Activated CD8-positive, alpha-beta T cell treated with anti-CD3 and anti-CD28 coated beads for 36 hours (primary cell): ENCODE measurements at regions not wholly inside any gene's neighbourhood (a gene's known extent, or its start where the extent isn't known, plus 50 kb on each side); places are given as distances from the start of the nearest gene placed in this dataset.

Experiments
- ATAC-seq: fragments of 200-7000 bp; cut with Tn5 transposase; one replicate; pipeline ENCODE4 v1.10.0; 2021; ENCODE audit warnings: mild to moderate bottlenecking, moderate library complexity
- CTCF ChIA-PET: fragments of 350-600 bp; sonication (Branson Sonifier 250); formaldehyde crosslinking; loops from one replicate; lab custom pipeline; 2021; ENCODE audit warnings: antibody characterized with exemption; lab: Charles Lee
- POLR2A ChIA-PET: fragments of 350-600 bp; sonication (Branson Sonifier 250); formaldehyde crosslinking; loops from one replicate; lab custom pipeline; 2021; ENCODE audit warnings: antibody characterized with exemption; lab: Charles Lee
- DNase-seq: peaks from one replicate; pipeline ENCODE4 v3.0.0-alpha.2; 2020
- H3K27ac Mint-ChIP-seq: one replicate; pipeline ENCODE4 v1.8.0; 2021; ENCODE audit warnings: mild to moderate bottlenecking, mixed read lengths
- H3K27me3 Mint-ChIP-seq: one replicate; pipeline ENCODE4 v1.8.0; 2021; ENCODE audit warnings: mixed read lengths
- H3K36me3 Mint-ChIP-seq: one replicate; pipeline ENCODE4 v1.8.0; 2021; ENCODE audit warnings: low read depth, mixed read lengths
- H3K4me1 Mint-ChIP-seq: one replicate; pipeline ENCODE4 v1.8.0; 2021; ENCODE audit warnings: low read depth, mixed read lengths
- H3K4me3 Mint-ChIP-seq: one replicate; pipeline ENCODE4 v1.8.0; 2021; ENCODE audit warnings: mild to moderate bottlenecking, moderate library complexity, mixed read lengths
- H3K9me3 Mint-ChIP-seq: one replicate; pipeline ENCODE4 v1.8.0; 2021; ENCODE audit warnings: mixed read lengths
- intact Hi-C: fragments of 100-400 bp; cut with micrococcal nuclease; formaldehyde crosslinking; loops from one replicate; pipeline ENCODE4 v1.10.0; 2022
- TF ChIP-seq, protein P1 (sequence below): fragments of 200-600 bp; IDR thresholded peaks from one replicate; pipeline ENCODE4 v1.8.0; 2022; ENCODE audit warnings: antibody characterized with exemption, mild to moderate bottlenecking

DNA sequence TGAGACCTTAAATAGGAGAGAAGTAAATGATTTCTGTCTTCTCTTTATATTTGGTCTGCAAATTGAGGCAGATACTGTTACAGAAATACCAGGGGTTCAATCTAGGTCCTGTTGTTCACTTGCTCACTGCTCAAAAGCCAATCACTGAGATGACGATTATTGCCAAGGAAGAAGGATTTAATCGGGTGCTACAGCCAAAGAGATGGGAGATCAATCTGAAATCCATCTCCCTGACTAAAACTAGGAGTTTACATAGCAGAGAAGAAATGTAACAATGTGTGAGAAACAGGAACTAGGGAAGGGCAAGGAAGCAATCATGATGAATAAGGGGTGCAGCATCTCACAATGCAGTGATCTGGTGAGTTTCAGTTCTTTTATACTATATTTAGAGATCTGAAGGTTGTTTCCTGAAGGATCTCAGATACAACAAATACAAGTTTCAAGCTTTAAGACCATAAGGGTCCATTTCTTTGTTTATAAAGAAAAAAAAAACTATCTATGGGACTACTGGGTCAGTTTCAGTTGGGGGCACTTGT, 117.9 kb upstream of the FAM9B start:
- H3K9me3 Mint-ChIP-seq = peaks cover 10% of the 10 kb centered on the region

DNA sequence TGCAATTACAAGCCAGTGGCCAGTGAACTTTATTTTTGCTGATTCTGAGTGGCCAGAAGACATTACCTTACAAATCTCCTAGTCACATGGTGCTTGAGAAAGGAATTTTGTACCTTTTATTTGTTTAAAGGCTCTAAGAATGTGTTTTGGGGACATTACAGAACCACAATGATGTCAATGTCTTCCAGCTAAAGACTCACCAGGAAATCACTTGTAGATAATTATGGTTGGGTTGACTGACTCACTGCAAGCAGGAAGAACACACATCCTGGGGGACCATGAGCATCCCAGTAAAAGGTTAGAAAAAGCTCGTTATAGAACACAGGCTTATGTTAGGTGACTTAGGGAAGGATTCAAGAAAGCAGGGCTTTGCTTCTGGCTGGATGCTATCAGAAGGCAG, 119.4 kb upstream of the FAM9B start:
- ChIA-PET CTCF (no interaction called here), POLR2A (no interaction called here)
- peaks cover 6% of the 10 kb centered on the region for H3K36me3 Mint-ChIP-seq
- H3K27me3 Mint-ChIP-seq = no peaks in the 10 kb centered on the region
- H3K4me1 Mint-ChIP-seq = peaks cover 15% of the 10 kb centered on the region
- ATAC-seq = peak; percentile 62
- peak overlapping the region; percentile 86 for H3K27ac Mint-ChIP-seq
- TF ChIP-seq, protein P1, sequence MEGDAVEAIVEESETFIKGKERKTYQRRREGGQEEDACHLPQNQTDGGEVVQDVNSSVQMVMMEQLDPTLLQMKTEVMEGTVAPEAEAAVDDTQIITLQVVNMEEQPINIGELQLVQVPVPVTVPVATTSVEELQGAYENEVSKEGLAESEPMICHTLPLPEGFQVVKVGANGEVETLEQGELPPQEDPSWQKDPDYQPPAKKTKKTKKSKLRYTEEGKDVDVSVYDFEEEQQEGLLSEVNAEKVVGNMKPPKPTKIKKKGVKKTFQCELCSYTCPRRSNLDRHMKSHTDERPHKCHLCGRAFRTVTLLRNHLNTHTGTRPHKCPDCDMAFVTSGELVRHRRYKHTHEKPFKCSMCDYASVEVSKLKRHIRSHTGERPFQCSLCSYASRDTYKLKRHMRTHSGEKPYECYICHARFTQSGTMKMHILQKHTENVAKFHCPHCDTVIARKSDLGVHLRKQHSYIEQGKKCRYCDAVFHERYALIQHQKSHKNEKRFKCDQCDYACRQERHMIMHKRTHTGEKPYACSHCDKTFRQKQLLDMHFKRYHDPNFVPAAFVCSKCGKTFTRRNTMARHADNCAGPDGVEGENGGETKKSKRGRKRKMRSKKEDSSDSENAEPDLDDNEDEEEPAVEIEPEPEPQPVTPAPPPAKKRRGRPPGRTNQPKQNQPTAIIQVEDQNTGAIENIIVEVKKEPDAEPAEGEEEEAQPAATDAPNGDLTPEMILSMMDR = no peak
- no peak for DNase-seq
- H3K9me3 Mint-ChIP-seq = peaks cover 10% of the 10 kb centered on the region
- no peak overlapping the region for H3K4me3 Mint-ChIP-seq
- intact Hi-C loops = no loop called here

More for the DNA sequence above, 117.9 kb upstream of the FAM9B start:
- Mint-ChIP-seq H3K27ac (no peak overlapping the region), H3K4me1 (peaks cover 15% of the 10 kb centered on the region), H3K27me3 (no peaks in the 10 kb centered on the region), H3K36me3 (peaks cover 6% of the 10 kb centered on the region), H3K4me3 (no peak overlapping the region)
- no peak for DNase-seq
- CTCF ChIA-PET = no interaction called here
- no peak for ATAC-seq
- POLR2A ChIA-PET = no interaction called here
- TF ChIP-seq, protein P1 = no peak
- intact Hi-C loops = no loop called here

DNA sequence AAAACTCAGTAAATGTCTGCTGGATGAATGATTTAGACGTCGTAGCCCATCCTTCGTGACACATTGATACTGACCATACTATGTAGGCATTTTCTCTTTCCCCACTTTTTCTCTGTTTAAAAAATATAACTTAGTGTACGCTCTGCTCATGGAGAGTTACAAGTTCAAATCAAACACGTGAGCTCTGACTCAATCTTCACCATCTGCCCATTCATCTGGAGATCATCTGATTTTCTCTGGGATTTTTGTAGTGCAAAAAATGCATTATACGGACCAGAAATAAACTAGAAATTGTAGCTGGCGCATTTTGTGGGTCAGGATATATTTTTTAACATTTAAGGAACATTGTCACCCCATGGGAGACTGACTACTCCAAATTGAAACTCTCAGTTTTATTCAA, 124.7 kb upstream of the FAM9B start:
- CTCF ChIA-PET = no interaction called here
- DNase-seq (no peak), ATAC-seq (no peak)
- POLR2A ChIA-PET = no interaction called here
- intact Hi-C loops = no loop called here
- H3K27ac Mint-ChIP-seq = no peak overlapping the region
- peaks cover 2% of the 10 kb centered on the region for H3K9me3 Mint-ChIP-seq
- peaks cover 24% of the 10 kb centered on the region for H3K4me1 Mint-ChIP-seq
- H3K4me3 Mint-ChIP-seq = no peak overlapping the region
- TF ChIP-seq, protein P1 = no peak
- H3K27me3 Mint-ChIP-seq = no peaks in the 10 kb centered on the region
- H3K36me3 Mint-ChIP-seq = peaks cover 2% of the 10 kb centered on the region

DNA sequence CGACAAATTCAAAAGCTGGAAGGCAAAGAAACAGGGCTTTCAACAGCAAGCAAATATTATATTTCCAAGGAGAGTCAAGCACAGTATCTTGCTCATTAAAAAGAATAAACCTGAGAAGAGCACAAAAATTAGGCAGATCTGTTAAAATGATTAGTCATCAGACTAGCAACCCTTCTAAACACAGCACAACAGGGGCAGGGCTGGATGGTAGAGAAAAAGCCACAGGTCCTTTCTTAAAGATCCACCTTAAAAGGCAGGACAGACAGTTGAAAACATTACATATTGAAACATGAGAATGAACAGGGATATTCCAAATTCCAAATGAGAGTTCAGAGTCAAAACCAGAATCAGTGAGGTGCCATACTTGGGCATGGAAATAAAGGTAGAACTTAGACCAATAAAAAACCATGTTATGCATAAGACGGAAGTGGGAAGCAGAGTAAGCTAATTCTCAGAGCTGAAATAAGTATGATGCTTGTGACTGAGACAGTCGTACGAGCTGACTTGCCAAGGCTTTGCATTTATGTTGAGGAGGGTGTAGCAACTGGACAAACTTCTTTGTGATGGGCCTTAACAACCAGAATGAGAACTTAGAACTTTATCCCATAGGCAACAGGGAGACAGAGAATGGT, 126.9 kb upstream of the FAM9B start:
- H3K4me3 Mint-ChIP-seq = no peak overlapping the region
- intact Hi-C loops = no loop called here
- no peaks in the 10 kb centered on the region for H3K9me3 Mint-ChIP-seq
- TF ChIP-seq, protein P1 = no peak
- peaks cover 34% of the 10 kb centered on the region for H3K4me1 Mint-ChIP-seq
- ChIA-PET POLR2A (no interaction called here), CTCF (no interaction called here)
- H3K27ac Mint-ChIP-seq = no peak overlapping the region
- H3K27me3 Mint-ChIP-seq = no peaks in the 10 kb centered on the region
- DNase-seq (no peak), ATAC-seq (no peak)
- H3K36me3 Mint-ChIP-seq = peaks cover 6% of the 10 kb centered on the region

DNA sequence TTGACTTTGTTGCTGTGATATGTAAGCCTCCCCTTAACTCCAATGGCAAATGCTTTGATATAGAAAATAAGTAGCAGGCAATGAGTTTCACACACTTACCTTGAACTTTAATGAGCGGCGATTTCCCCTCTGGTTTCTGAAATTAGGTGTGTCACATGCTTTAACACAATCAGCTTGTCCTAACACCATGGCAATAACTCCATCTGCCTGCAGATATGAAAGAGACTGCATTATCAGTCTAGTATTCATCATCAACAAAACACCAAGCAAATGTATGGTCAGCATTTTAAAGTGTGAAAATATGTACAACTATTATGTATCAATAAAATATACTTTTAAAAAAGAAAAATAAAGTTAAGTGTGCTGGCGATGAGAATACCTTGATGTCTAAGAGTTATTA, 128.8 kb upstream of the FAM9B start:
- H3K27me3 Mint-ChIP-seq = no peaks in the 10 kb centered on the region
- intact Hi-C loops = no loop called here

More for the DNA sequence above, 128.8 kb upstream of the FAM9B start:
- ATAC-seq (no peak), DNase-seq (peak; percentile 7)
- no peak overlapping the region for H3K4me3 Mint-ChIP-seq
- TF ChIP-seq, protein P1 = no peak
- no peak overlapping the region for H3K27ac Mint-ChIP-seq
- peaks cover 10% of the 10 kb centered on the region for H3K36me3 Mint-ChIP-seq
- peaks cover 1% of the 10 kb centered on the region for H3K9me3 Mint-ChIP-seq
- ChIA-PET POLR2A (no interaction called here), CTCF (no interaction called here)
- peaks cover 42% of the 10 kb centered on the region for H3K4me1 Mint-ChIP-seq
